CMK (cell line): ENCODE measurements at regions not wholly inside any gene's neighbourhood (a gene's known extent, or its start where the extent isn't known, plus 50 kb on each side); places are given as distances from the start of the nearest gene placed in this dataset.

Experiments used
- DNase-seq: peaks from one replicate; pipeline ENCODE4 v3.0.0-alpha.2; 2010; ENCODE audit warnings: low read depth

DNA sequence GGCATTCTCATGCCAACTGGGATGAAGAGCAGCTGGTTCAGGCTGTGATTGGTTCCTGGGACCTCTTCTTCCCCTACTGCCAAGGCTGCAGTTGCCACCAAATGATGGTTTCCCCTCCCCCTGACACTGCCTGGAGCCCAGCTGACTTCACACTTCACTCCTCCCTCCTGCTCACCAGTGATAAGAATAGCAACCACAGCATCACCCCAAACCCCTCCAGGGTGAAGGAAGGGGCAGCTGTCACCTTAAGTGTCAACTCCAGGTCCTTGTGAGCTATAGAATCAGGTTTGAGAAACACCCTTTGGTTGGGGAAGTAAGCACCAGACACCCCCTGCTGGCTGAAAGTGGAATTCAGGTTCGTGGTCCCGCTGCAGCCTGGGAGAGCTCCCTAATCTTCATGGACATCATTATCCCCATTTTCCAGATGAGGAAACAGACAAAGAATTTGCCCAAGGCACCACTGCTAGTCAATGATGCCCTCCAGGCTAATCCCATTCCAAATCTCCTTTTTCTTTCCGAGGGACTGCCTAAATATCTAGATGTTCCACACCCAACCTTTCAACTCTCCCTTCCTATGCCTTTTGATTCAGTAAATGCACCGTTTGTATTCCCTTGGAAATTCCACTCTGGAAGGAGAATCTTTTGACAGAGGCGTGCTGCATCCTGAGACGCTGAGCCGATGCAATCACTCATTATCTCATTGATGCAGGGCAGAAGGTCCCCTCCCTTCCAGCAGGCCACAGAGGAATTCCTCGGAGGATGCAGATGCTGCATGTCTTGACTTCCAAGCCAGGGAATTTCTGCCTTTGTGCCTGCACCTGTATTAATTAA is 50.6 kb upstream of the UQCRFS1 start:
- DNase-seq, result no peak

DNA sequence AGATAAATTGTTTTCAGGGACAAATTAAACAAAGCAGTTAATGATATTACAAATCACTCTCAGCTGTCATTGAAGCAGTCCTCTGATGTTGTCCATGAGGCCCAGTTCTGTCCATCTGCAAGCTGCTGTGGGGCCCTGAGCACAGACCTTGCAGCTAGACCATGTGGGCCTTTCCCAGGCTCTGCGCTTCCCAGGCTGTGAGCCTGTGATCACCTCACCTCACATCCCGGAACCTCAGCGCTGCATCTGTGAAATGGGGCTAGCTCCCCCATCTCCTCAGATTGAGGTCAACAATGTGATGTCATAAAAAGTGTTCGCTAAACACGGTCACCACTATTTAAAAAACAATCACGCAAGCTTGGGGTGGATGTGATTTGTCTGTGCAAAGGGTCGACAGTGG is 51.9 kb upstream of the UQCRFS1 start:
- DNase-seq, result no peak

DNA sequence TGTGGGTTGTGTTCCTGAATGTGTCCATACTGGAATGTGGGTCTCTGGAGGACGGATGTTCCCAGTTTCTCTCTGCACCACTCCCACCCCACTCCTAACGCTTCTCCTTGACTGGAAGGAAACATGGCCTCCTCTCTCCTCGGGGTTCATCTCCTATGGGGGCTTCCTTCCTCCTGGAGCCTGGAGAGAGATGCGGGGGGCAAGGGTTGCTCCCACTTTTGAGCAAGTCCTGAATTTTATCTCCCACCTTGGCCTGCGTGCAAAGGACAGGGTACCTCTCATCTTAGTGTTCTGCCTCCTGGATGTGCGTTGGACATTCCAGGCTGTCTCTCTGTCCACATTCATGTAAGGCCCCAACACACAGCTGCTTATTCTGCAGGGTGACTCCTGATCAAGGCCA is 52.5 kb upstream of the UQCRFS1 start:
- no peak for DNase-seq

DNA sequence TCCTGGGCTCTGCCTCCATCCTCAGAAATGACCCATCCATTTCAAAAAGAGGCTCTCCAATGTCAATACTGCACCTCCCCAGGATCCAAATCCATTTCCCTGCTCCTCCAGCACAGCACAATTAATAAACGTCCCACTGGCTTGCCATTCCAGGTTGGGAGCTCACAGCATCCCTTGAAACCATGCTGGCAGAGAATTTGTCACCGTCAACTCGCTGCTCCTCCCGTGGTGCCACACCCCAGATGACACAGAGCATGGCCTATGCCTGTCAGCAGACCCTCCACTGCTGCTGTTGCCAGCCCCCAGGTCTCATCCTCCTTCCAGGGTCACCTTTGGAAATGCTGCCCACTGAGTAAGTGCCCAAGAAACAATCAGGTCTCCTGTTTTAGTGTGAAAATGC is 53.0 kb upstream of the UQCRFS1 start:
- no peak for DNase-seq

DNA sequence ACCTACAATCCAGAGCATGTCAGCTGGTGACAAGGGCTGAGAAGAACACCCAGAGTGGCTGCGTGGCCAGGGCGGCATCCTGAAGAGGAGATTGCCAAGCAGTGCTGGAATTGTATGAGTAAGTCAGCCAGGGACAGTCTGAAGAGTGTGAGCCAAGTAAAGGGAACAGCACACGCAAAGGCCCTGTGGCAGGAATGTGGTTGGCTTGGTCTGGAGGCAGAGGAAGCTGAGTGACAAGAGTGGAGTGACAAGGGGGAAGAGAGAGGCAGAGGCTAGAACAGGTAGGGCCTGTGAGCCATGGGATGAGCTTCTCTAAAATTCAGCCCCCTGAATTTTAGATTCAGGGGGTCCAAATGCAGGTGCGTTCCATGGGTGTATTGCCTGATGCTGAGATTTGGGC is 53.7 kb upstream of the UQCRFS1 start:
- DNase-seq, result no peak

DNA sequence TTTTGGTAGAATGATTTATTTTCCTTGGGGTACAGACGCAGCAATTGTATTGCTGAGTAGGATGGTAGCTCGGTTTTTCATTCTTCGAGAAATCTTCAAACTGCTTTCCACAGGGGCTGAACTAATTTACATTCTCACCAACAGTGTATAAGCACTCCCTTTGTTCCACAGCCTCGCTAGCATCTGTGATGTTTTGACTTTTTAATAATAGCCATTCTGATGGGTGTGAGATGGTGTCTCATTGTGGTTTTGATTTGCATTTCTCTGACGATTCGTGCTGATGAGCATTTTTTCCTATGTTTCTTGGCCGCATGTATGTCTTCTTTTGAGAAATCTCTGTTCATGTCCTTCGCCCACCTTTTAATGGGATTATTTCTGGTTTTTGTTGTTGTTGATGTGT is 54.8 kb upstream of the UQCRFS1 start:
- DNase-seq, result no peak

DNA sequence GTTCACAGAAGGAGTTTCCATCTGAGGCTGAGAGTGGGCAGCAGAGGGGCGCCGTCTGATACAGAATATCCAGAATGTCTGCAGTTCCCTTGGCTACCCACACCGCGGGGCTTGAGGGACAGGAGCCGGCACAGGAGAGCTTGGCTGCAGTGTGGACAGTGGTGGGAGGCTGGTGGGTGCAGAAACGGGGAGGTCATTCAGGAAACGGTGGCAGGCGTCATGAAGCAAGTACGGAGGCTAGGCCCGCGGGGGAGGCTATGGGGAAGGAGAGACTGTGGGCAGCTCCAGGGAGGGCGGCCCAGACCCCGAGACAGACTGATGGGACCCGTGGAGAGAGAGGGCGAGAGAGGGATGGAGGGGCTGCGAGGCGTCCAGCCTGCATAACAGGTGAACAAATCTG is 55.2 kb upstream of the UQCRFS1 start:
- no peak for DNase-seq

DNA sequence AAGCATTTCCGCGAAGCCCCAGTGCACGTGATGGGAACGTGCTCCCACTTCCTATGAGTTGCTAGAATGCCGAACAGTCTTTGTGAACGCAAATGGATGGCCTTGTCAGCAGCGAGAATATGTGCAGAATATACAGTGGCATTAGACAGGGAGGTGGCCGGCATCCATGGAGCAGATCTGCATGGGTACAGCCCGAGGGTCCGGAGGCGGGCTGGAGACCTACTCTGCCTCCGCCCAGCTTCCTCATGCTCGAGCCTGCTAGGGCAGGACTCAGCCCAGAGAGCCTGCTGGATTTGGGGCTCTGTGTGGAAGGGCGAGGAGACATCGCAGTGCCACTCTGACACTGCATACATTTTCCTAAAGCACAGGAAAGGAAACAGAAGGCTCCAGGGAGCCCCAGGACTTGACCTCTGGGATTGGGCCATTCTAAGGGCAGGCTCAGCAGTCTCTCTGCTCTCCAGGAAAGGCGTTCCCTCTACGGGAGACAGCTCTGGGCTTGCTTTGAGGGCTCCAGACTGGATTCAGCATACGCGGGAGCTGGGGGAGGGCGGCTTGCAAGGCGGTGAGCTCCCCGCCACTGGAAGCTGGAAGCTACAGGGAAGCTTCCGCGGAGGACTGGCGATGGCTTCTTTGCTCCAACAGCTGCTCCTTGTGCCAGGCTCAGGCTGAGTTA is 55.9 kb upstream of the UQCRFS1 start:
- no peak for DNase-seq

DNA sequence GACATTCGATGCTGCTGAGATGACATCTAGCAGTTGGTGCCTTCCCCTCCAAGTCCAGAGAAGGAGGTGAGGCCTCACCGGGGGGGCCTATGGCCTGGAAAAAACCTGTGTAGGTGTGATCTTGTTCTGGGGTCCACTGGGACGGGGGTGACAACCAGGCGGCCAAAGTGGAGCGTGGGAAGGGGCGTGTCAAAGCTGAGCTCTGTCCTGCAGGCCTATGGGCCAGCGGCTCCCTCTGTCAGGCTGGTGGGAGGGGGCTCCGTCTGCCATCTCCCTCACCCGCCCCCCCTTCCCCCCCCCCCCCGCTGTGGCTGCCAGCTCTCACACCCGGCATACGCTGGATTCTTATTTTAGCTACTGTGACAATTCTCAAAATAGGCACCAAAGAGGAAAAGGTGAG is 56.7 kb upstream of the UQCRFS1 start:
- no peak for DNase-seq

DNA sequence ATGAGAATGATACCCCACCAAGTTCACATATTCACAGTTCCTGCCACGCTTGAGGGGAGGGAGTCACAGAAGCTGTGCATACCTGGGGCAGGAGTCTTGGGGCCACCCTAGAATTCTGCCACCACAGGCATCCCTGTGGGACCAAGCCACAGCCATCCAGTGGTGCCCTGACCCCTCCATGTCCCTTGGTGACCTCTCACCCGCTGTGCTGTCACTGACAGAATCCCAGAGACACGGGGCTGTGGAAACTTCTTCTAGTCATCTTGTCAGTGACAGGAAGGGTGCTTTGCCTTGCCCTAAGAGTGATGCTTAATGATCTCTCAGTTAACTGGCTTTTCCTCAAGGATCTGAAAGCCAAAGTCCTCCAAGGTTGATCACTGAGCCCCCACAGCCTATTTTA is 58.4 kb upstream of the UQCRFS1 start:
- DNase-seq, result no peak

DNA sequence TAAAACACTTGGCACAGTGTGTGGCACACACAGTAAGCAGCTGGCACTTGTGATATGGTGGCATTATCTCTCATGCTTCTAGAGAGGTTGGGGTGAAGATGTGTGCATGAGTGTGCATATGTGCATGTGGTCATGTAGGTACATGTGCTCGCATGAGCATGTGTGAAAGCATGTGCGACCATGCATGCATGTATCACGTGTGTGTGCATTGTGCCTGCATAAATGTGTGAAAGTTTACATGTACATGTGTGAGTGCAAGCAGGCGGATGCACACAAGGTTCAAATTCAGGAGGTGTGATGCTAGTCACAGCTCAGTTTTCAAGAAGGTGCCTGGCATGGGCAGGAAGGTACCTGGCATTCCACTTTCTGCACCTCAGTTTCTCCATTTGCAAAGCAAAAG is 59.0 kb upstream of the UQCRFS1 start:
- no peak for DNase-seq

DNA sequence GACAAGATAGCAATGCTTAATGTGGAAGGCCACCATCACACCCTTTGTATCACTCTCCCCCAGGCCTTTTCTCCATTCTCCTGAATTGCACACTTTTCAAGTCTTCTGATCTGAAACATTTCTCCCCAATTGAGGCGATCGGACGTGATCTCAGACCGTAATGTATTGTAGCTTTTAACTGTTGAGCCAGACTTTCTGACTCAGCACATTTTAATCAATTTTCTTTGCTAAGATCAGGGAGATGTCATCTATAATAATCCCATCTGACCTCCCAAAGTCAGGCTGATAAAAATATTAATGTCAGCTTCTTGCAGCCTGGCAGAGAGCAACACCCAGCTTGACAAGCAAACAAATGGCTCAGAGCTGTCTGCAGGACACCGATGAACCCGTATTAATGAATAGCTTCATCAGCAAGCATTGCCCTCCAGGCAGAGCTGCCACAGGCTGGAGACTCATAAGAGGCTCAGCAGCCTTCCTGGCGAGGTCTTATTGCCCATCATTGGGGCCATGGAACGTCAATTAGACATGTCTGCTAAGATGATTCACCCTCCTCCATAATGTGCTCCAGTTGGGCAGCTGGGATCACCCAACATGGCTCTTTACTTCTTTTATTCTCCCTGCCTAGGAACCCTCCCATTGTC is 60.2 kb upstream of the UQCRFS1 start:
- no peak for DNase-seq

DNA sequence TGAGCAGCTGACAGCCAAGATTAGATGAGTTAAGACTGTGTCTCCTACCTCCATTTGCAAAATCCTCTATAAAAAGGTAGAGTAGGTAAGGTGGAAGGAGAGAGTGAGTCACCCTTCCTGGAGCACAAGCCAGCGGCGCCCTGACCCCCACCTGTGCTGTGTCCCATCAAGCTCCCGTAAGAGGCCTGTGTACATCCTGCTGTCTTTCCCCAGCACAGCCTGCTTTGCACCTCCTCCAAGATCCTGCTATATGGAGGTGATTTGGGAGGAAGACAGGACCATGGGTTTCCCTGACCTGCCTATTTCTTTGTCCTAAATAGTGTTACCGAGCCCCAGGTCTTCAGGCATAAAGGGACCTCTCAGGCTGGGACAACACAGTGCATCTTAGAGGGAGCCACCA is 62.3 kb upstream of the UQCRFS1 start:
- DNase-seq, result no peak

DNA sequence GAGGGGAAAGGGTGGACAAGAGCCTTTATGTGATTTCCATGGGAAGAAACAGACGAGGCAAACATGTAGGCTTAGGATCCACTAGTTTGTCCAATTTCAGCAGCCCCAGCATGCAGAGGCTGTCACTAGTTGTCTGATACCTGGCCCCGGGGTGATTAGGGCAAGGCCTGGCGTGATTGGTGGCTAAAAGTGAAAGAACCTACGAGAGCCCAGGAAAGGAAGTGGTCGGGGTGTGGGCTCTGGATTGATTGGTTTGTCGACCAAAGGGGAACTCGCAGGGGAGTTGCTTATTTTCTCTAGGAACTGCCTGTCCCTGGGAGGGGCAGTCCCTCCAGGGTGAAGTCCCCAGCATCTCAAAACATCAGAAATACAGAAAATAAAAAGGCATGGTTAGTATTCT is 64.2 kb upstream of the UQCRFS1 start:
- peak; percentile 56 for DNase-seq

DNA sequence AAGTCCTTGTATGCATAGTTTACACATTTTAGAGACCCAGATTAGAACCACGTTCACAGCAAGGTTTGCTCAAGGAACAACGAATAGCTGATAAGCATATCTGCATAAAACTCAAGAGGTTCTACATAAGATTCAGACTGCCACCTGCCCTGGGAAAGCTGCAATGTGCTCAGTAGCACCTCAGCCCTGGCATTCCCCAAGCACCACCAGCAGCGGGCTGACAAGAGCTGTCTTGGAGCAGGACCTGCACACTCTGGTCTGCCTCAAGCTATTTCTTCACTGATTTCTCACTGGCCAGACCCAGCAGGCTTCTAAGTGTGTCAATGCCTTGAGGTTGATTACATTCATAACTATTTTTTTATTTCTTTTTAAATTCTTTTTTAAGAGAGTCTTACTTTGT is 65.8 kb upstream of the UQCRFS1 start:
- DNase-seq, result no peak

DNA sequence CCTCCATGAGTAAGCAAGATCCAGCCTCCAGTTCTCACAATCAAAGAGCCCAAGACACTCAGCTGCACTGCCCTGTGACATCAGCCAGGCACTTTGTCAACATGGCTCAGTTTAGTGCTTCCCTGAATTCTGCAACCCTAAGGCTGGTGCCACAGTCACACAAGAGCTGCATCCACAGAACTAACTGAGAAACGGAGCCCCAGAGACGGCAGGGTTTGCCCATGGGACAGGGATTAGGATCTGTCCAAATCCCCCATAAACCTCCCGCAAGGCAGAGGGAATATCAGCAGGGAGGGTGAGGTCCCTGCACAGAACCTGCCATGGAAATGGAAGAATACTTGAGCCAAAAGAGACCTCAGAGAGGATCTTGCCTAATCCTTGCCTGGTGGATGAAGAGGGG is 70.4 kb upstream of the UQCRFS1 start:
- DNase-seq, result no peak

DNA sequence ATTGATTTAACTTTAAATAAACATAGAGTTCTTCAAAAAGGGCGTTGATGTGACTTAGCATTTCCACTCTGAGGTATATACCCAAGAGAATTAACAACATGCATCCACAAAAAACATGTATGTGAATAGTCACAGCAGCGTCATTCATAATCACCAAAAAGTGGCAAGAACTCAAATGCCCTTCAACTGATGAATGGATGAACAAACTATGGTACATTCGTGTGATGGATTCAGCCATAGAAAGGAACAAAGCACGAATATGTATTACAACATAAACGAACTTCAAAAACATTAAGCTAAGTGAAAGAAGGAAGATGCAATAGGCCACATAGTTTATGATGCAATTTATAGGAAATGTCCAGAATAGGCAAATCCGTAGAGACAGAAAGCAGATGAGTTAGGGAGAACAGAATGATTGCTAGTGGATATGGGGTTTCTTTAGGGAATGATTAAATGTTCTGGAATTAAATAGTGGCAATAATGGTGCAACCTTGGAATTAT is 72.3 kb upstream of the UQCRFS1 start:
- no peak for DNase-seq

DNA sequence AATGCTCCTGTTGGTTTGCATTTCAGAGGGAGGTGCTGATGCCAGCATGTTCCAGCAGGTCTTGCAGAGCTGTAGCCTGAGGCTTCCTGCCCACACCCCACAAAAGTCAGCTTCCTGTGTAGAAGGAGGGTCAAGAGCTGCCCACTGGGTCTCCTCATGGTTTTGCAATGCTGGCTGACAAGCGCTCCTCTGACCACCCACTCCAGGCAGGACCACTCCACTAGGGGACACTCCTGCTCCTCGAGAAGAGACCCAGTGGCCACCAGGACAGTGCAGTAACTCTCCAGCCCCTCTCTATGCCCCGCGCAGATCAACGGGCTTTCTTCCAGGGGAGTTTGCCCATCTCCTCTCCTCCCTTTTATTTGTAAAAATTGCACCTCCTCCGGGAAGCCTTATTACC is 72.9 kb upstream of the UQCRFS1 start:
- peak; percentile 4 for DNase-seq

DNA sequence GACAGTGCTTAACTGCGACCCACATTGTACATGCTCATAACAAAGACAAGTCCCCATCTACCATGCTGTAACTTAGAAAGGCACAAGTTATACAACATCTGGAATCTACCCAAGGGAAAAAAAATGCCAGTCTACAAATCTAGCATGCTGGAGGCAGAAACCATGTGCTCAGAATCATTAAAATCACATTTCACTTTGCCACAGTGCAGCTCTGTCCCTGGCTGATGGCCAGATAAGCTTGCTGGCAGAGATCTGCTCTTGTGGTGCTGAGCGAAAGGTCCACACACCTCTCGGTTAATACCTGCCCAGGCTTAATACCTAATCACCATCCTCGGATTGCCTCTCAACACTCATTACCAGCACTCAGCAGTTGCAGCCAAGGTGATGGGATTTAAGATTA is 74.1 kb upstream of the UQCRFS1 start:
- no peak for DNase-seq

DNA sequence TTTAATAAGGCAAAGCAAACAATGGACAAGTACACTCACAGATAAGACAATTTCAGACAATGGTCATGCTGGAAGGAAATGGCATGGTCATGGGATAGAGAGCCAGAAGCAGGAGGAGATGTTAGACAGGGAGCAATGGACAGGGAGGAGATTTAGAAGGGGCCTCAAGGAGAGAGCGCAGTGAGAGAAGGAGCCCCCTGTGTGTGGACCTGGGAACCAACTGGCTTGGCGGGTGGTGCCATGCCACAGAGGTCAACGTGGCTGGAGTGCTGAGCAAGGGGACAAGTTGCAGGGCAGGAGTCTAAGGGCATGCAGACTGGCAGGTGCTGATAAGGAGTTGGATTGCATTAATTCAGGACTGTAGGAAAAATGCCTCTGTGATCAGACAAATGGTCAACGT is 75.3 kb upstream of the UQCRFS1 start:
- no peak for DNase-seq

DNA sequence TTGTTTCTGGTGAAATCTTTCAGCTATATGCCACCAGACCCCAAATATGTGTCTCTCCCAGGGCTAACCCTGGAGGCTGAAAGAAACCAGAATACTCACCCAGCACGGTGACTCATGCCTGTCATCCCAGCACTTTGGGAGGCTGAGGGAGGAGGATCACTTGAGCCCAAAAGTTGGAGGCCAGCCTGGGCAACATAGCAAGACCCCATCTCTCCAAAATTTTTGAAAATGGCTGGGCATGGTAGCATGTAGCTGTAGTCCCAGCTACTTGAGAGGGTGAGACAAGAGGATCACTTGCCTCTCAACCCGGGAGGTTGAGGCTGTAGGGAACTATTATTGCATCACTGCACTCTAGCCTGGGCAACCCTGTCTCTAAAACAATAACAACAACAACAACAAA is 76.1 kb upstream of the UQCRFS1 start:
- DNase-seq, result no peak

DNA sequence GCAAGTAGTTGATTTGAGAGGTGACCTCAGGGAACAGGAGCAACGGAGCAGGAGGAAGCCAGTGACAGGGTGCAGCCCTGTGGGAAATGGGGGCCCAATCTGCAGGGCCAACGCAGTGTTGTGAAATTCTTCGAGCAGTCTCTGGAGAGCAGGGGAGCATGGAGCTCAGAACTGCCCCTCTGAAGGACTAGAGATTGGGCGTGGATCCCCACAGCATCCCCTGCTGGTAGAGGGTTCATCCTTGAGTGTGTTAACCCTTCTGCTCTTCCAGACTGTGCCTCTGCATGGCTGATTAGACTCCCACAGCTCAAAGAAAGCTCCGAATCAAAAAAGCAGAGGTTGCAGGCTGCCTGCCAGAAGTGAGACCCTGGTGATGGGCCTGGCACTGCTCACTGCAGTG is 77.9 kb upstream of the UQCRFS1 start:
- no peak for DNase-seq

DNA sequence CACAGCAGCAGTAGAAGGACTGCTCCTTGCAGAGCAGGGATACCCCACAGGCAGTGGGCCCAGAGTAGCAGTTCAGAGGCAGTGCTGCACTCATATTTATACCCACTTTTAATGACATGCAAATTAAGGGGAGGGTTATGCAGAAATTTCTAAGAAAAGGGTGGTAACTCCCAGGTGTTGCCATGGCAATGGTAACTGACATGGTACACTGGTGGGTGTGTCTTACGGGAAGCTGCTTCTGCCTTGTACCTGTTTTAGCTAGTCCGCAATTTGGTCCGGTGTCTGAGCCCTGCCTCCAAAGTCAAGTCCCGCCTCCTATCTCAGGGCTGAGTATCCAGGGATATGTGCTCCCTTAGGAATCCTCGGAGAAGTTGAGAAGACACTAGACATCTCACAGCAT is 79.2 kb upstream of the UQCRFS1 start:
- no peak for DNase-seq
